ENCODE measurements at regions not wholly inside any gene's neighbourhood (a gene's known extent, or its start where the extent isn't known, plus 50 kb on each side); places are given as distances from the start of the nearest gene placed in this dataset.

GRCh38 chr13:73433458-73433857 is 374.7 kb downstream of the KLF5 start:
- Mint-ChIP-seq H3K4me3 (no peak overlapping the region), H3K36me3 (ENCODE audit: insufficient read depth in 2 of 2) (peaks cover 2 to 8% of the 10 kb centered on the region in 2 donors), H3K27me3 (ENCODE audit: low read depth) (no peaks in the 10 kb centered on the region), H3K9me3 (peaks cover 5 to 13% of the 10 kb centered on the region in 2 donors), H3K4me1 (ENCODE audit: low read depth) (no peaks in the 10 kb centered on the region), H3K27ac (no peak overlapping the region)
- no peak for ATAC-seq (replicated peaks in 1 of 2)
- DNase-seq, result no peak

GRCh38 chr13:73429701-73430100 is 370.9 kb downstream of the KLF5 start:
- Mint-ChIP-seq H3K36me3 (ENCODE audit: insufficient read depth in 2 of 2) (peaks cover 0 to 2% of the 10 kb centered on the region in 2 donors), H3K4me3 (no peak overlapping the region), H3K4me1 (ENCODE audit: low read depth) (no peaks in the 10 kb centered on the region), H3K27ac (no peak overlapping the region), H3K9me3 (peaks cover 1 to 6% of the 10 kb centered on the region in 2 donors), H3K27me3 (ENCODE audit: low read depth) (peaks cover 6% of the 10 kb centered on the region)
- ATAC-seq (replicated peaks in 1 of 2) (no peak), DNase-seq (no peak)

- no peak overlapping the region for H3K27ac Mint-ChIP-seq
- DNase-seq (no peak), ATAC-seq (replicated peaks in 1 of 2) (no peak)
- H3K4me1 Mint-ChIP-seq (ENCODE audit: low read depth), result peaks cover 4% of the 10 kb centered on the region
- H3K27me3 Mint-ChIP-seq (ENCODE audit: low read depth), result peaks cover 6% of the 10 kb centered on the region
- H3K36me3 Mint-ChIP-seq (ENCODE audit: insufficient read depth in 2 of 2), result peaks cover 0 to 2% of the 10 kb centered on the region in 2 donors
- peaks cover 1 to 5% of the 10 kb centered on the region in 2 donors for H3K9me3 Mint-ChIP-seq
- no peak overlapping the region for H3K4me3 Mint-ChIP-seq
These were observed 369.9 kb downstream of the KLF5 start for GRCh38 chr13:73428706-73429105.

- H3K27ac Mint-ChIP-seq, result peak overlapping the region; percentile 40
- peak in 1 of 2 donors; percentile 59 for ATAC-seq (replicated peaks in 1 of 2)
- peaks cover 6% of the 10 kb centered on the region for H3K4me1 Mint-ChIP-seq (ENCODE audit: low read depth)
These were observed 369.3 kb downstream of the KLF5 start for GRCh38 chr13:73428137-73428536.

GRCh38 chr13:73422973-73423372 is 364.2 kb downstream of the KLF5 start:
- H3K9me3 Mint-ChIP-seq, result peaks cover 0 to 2% of the 10 kb centered on the region in 2 donors
- H3K4me1 Mint-ChIP-seq (ENCODE audit: low read depth), result peaks cover 19% of the 10 kb centered on the region
- no peaks in the 10 kb centered on the region for H3K36me3 Mint-ChIP-seq (ENCODE audit: insufficient read depth in 2 of 2)
- ATAC-seq (replicated peaks in 1 of 2) (no peak), DNase-seq (no peak)
- no peak overlapping the region for H3K4me3 Mint-ChIP-seq
- H3K27ac Mint-ChIP-seq, result no peak overlapping the region
- peaks cover 18% of the 10 kb centered on the region for H3K27me3 Mint-ChIP-seq (ENCODE audit: low read depth)

More at GRCh38 chr13:73428137-73428536, 369.3 kb downstream of the KLF5 start:
- no peak for DNase-seq
- Mint-ChIP-seq H3K4me3 (no peak overlapping the region), H3K9me3 (peaks cover 1 to 5% of the 10 kb centered on the region in 2 donors), H3K36me3 (ENCODE audit: insufficient read depth in 2 of 2) (peaks cover 0 to under 1% of the 10 kb centered on the region in 2 donors), H3K27me3 (ENCODE audit: low read depth) (peaks cover 6% of the 10 kb centered on the region)

GRCh38 chr13:73421310-73421912 is 362.6 kb downstream of the KLF5 start:
- no peaks in the 10 kb centered on the region for H3K36me3 Mint-ChIP-seq (ENCODE audit: insufficient read depth in 2 of 2)
- peak; percentile 52 to 53 for DNase-seq
- H3K4me3 Mint-ChIP-seq, result no peak overlapping the region

GRCh38 chr13:73419186-73419585 is 360.4 kb downstream of the KLF5 start:
- Mint-ChIP-seq H3K36me3 (ENCODE audit: insufficient read depth in 2 of 2) (no peaks in the 10 kb centered on the region), H3K27me3 (ENCODE audit: low read depth) (peaks cover 21% of the 10 kb centered on the region), H3K4me3 (no peak overlapping the region), H3K9me3 (no peaks in the 10 kb centered on the region), H3K27ac (no peak overlapping the region), H3K4me1 (ENCODE audit: low read depth) (peaks cover 19% of the 10 kb centered on the region)
- DNase-seq (no peak), ATAC-seq (replicated peaks in 1 of 2) (no peak)

More at GRCh38 chr13:73421310-73421912, 362.6 kb downstream of the KLF5 start:
- H3K27ac Mint-ChIP-seq, result peak overlapping the region; percentile 55
- ATAC-seq (replicated peaks in 1 of 2), result peak; percentile 92
- peaks cover 19% of the 10 kb centered on the region for H3K27me3 Mint-ChIP-seq (ENCODE audit: low read depth)
- peaks cover 0 to 2% of the 10 kb centered on the region in 2 donors for H3K9me3 Mint-ChIP-seq
- H3K4me1 Mint-ChIP-seq (ENCODE audit: low read depth), result peaks cover 19% of the 10 kb centered on the region

- no peak for DNase-seq
- peaks cover 21% of the 10 kb centered on the region for H3K27me3 Mint-ChIP-seq (ENCODE audit: low read depth)
- H3K36me3 Mint-ChIP-seq (ENCODE audit: insufficient read depth in 2 of 2), result no peaks in the 10 kb centered on the region
- H3K27ac Mint-ChIP-seq, result no peak overlapping the region
- H3K4me3 Mint-ChIP-seq, result no peak overlapping the region
- no peaks in the 10 kb centered on the region for H3K9me3 Mint-ChIP-seq
- ATAC-seq (replicated peaks in 1 of 2), result no peak
- H3K4me1 Mint-ChIP-seq (ENCODE audit: low read depth), result peaks cover 11% of the 10 kb centered on the region
These were observed 358.3 kb downstream of the KLF5 start for GRCh38 chr13:73417012-73417615.

GRCh38 chr13:73416093-73416492 is 357.3 kb downstream of the KLF5 start:
- DNase-seq (no peak), ATAC-seq (replicated peaks in 1 of 2) (no peak)
- Mint-ChIP-seq H3K27ac (no peak overlapping the region), H3K4me1 (ENCODE audit: low read depth) (peaks cover 4% of the 10 kb centered on the region), H3K4me3 (no peak overlapping the region), H3K36me3 (ENCODE audit: insufficient read depth in 2 of 2) (no peaks in the 10 kb centered on the region), H3K9me3 (no peaks in the 10 kb centered on the region), H3K27me3 (ENCODE audit: low read depth) (peaks cover 21% of the 10 kb centered on the region)

- no peak overlapping the region for H3K27ac Mint-ChIP-seq
- ATAC-seq (replicated peaks in 1 of 2) (no peak), DNase-seq (no peak)
- H3K36me3 Mint-ChIP-seq (ENCODE audit: insufficient read depth in 2 of 2), result no peaks in the 10 kb centered on the region
- H3K4me1 Mint-ChIP-seq (ENCODE audit: low read depth), result no peaks in the 10 kb centered on the region
- H3K4me3 Mint-ChIP-seq, result no peak overlapping the region
- H3K27me3 Mint-ChIP-seq (ENCODE audit: low read depth), result peaks cover 15% of the 10 kb centered on the region
- peaks cover 0 to 2% of the 10 kb centered on the region in 2 donors for H3K9me3 Mint-ChIP-seq
These were observed 354.9 kb downstream of the KLF5 start for GRCh38 chr13:73413656-73414055.

GRCh38 chr13:73412933-73413332 is 354.1 kb downstream of the KLF5 start:
- Mint-ChIP-seq H3K27ac (no peak overlapping the region), H3K9me3 (peaks cover 0 to 2% of the 10 kb centered on the region in 2 donors), H3K4me3 (no peak overlapping the region), H3K36me3 (ENCODE audit: insufficient read depth in 2 of 2) (no peaks in the 10 kb centered on the region), H3K27me3 (ENCODE audit: low read depth) (peaks cover 9% of the 10 kb centered on the region), H3K4me1 (ENCODE audit: low read depth) (no peaks in the 10 kb centered on the region)
- no peak for DNase-seq
- no peak for ATAC-seq (replicated peaks in 1 of 2)

GRCh38 chr13:73411067-73411809 is 352.4 kb downstream of the KLF5 start:
- H3K27me3 Mint-ChIP-seq (ENCODE audit: low read depth), result peaks cover 7% of the 10 kb centered on the region
- no peak overlapping the region for H3K27ac Mint-ChIP-seq
- no peaks in the 10 kb centered on the region for H3K36me3 Mint-ChIP-seq (ENCODE audit: insufficient read depth in 2 of 2)
- no peak overlapping the region for H3K4me3 Mint-ChIP-seq
- ATAC-seq (replicated peaks in 1 of 2) (no peak), DNase-seq (no peak)
- no peaks in the 10 kb centered on the region for H3K4me1 Mint-ChIP-seq (ENCODE audit: low read depth)
- H3K9me3 Mint-ChIP-seq, result peaks cover 0 to 3% of the 10 kb centered on the region in 2 donors

- Mint-ChIP-seq H3K27ac (no peak overlapping the region), H3K9me3 (peaks cover 0 to 3% of the 10 kb centered on the region in 2 donors), H3K4me3 (no peak overlapping the region), H3K4me1 (ENCODE audit: low read depth) (no peaks in the 10 kb centered on the region), H3K36me3 (ENCODE audit: insufficient read depth in 2 of 2) (no peaks in the 10 kb centered on the region), H3K27me3 (ENCODE audit: low read depth) (no peaks in the 10 kb centered on the region)
- ATAC-seq (replicated peaks in 1 of 2) (no peak), DNase-seq (no peak)
These were observed 347.6 kb downstream of the KLF5 start for GRCh38 chr13:73406454-73406853.
